ENCODE measurements at regions not wholly inside any gene's neighbourhood (a gene's known extent, or its start where the extent isn't known, plus 50 kb on each side); places are given as distances from the start of the nearest gene placed in this dataset.

DNA sequence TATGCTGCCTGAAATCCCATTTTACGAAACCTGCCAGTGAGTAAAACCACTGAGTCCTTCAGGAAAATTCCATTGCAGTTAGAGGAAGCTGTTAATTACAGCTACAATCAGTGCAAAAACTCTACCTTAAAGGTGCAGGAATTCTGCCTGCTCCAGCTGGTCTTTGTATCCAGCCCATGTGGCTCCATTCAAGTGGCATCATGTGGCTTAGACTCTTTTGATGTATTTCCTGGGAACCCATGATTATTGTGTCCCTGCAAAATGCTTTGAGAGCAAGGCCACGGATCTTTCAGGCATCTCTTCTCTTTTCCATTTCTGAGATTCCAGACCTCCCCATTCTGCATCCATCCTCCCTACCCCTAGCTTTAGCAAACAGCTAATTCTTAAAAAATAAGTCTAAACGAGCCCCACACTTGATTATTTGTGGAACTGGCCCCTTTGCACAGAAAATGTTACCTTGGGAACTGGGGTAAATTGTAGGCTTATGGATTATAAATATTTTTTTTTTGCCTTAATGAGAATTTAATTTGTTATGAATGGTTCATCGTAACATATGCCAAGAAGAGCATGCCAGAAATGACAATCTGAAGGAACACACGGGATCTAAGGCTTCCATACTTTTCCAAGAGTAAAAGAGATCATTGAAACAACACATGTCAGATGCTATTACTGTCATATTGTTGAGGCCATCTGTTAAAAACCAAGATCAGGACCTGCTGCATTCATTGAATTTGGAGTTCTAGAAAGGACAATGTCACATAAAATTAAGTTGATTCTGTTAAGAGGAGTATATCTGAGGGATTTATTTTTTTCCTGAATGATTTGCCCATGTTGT is 144.6 kb downstream of the TPH2 start:
- DNase-seq, result no peak
- no peak overlapping the region for H3K27ac Mint-ChIP-seq
- H3K27me3 Mint-ChIP-seq (ENCODE audit: low read depth, poor library complexity), result no peaks in the 10 kb centered on the region
- peaks cover 4% of the 10 kb centered on the region for H3K9me3 Mint-ChIP-seq
- H3K4me3 Mint-ChIP-seq, result no peak overlapping the region
- TF ChIP-seq, protein P1, sequence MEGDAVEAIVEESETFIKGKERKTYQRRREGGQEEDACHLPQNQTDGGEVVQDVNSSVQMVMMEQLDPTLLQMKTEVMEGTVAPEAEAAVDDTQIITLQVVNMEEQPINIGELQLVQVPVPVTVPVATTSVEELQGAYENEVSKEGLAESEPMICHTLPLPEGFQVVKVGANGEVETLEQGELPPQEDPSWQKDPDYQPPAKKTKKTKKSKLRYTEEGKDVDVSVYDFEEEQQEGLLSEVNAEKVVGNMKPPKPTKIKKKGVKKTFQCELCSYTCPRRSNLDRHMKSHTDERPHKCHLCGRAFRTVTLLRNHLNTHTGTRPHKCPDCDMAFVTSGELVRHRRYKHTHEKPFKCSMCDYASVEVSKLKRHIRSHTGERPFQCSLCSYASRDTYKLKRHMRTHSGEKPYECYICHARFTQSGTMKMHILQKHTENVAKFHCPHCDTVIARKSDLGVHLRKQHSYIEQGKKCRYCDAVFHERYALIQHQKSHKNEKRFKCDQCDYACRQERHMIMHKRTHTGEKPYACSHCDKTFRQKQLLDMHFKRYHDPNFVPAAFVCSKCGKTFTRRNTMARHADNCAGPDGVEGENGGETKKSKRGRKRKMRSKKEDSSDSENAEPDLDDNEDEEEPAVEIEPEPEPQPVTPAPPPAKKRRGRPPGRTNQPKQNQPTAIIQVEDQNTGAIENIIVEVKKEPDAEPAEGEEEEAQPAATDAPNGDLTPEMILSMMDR (IDR thresholded peaks at IDR 0.05), result no peak
- no peaks in the 10 kb centered on the region for H3K36me3 Mint-ChIP-seq (ENCODE audit: low read depth)
- H3K4me1 Mint-ChIP-seq, result peaks cover 16% of the 10 kb centered on the region

DNA sequence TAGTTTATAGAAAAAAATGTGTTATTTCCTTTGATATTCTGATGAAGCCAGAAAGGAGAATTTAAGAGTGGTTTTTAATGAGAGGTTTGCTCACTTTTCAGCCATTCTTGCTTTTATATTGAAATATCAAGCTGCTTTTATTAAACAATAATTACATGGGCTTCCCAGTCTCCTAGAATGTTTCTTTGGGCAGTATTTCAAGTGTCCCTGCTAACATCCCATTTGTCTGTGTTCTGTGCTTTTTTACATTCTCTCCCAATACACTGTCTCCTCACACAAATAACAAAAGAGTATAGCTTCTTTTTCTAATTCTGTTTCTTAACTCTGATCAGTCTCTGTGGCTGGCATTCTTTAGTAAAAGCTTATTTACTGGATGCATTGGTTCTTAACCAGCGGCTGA is 145.4 kb downstream of the TPH2 start:
- no peak overlapping the region for H3K4me3 Mint-ChIP-seq
- TF ChIP-seq, protein P1 (IDR thresholded peaks at IDR 0.05), result no peak
- H3K9me3 Mint-ChIP-seq, result peaks cover 4% of the 10 kb centered on the region
- H3K4me1 Mint-ChIP-seq, result peaks cover 16% of the 10 kb centered on the region
- no peak overlapping the region for H3K27ac Mint-ChIP-seq
- no peak for DNase-seq
- no peaks in the 10 kb centered on the region for H3K36me3 Mint-ChIP-seq (ENCODE audit: low read depth)
- H3K27me3 Mint-ChIP-seq (ENCODE audit: low read depth, poor library complexity), result no peaks in the 10 kb centered on the region

DNA sequence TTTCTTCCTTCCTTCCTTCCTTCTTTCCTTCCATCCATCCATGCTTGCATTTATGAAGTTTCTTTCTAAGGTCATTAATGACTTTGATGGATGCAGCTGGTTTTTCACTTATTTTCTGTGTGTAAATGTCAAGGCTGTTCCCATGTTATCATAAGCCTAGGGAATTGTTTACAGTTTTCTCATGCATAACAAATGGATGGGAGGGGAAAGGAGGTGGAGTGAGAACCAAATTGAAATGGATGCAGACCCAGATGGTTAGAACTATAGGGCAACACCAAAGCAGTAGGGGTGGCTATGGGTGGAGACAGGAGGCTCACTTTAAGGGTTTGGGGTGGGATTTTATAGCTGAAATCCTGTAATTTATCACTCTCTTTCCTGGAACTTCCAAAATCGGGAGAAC is 146.2 kb downstream of the TPH2 start:
- no peaks in the 10 kb centered on the region for H3K9me3 Mint-ChIP-seq
- peaks cover 16% of the 10 kb centered on the region for H3K4me1 Mint-ChIP-seq
- DNase-seq, result no peak
- H3K4me3 Mint-ChIP-seq, result no peak overlapping the region
- H3K27ac Mint-ChIP-seq, result peak overlapping the region; percentile 84
- H3K36me3 Mint-ChIP-seq (ENCODE audit: low read depth), result no peaks in the 10 kb centered on the region
- TF ChIP-seq, protein P1 (IDR thresholded peaks at IDR 0.05), result no peak
- no peaks in the 10 kb centered on the region for H3K27me3 Mint-ChIP-seq (ENCODE audit: low read depth, poor library complexity)

DNA sequence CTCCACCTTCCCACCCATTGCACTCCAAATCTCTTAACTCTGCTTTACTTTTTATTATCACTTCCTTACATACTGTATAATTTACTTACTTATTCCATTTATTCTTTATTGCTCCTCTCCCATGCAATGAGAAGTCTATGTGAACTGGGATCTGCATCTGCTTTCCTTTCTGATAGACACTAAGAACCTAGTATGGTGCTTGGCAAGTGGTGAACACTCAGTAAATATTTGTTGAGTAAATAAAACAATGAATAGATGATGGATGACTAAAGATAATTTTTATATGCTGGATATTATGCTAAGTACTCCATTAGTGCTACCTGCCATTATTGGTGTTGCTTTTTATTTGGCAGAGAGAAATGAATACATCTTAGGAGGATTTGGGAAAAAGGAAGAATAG is 151.0 kb downstream of the TPH2 start:
- Mint-ChIP-seq H3K4me1 (peaks cover 10% of the 10 kb centered on the region), H3K27me3 (ENCODE audit: low read depth, poor library complexity) (no peaks in the 10 kb centered on the region), H3K4me3 (no peak overlapping the region), H3K36me3 (ENCODE audit: low read depth) (peaks cover 5% of the 10 kb centered on the region), H3K9me3 (peaks cover 15% of the 10 kb centered on the region), H3K27ac (no peak overlapping the region)
- no peak for DNase-seq
- TF ChIP-seq, protein P1 (IDR thresholded peaks at IDR 0.05), result no peak

DNA sequence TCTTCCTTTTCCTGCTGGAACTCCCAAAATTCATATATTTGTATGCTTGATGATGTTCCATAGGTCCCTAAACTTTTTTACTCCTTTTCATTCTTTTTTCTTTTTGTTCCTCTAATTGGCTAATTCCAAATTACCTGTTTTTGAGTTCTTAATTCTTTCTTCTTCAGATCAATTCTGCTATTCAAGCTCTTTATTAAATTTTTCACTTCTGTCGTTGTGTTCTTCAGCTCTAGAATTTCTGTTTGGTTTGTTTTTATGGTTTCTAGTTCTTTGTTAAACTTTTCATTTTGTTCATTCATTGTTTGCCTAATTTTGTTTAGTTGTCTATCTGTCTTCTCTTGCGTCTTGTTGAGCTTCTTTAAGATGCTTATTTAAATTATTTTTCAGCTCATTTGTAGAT is 154.8 kb downstream of the TPH2 start:
- no peak overlapping the region for H3K27ac Mint-ChIP-seq
- H3K9me3 Mint-ChIP-seq, result peaks cover 15% of the 10 kb centered on the region
- DNase-seq, result no peak
- H3K4me3 Mint-ChIP-seq, result no peak overlapping the region
- H3K36me3 Mint-ChIP-seq (ENCODE audit: low read depth), result peaks cover 5% of the 10 kb centered on the region
- TF ChIP-seq, protein P1 (IDR thresholded peaks at IDR 0.05), result no peak
- no peaks in the 10 kb centered on the region for H3K4me1 Mint-ChIP-seq
- H3K27me3 Mint-ChIP-seq (ENCODE audit: low read depth, poor library complexity), result no peaks in the 10 kb centered on the region

DNA sequence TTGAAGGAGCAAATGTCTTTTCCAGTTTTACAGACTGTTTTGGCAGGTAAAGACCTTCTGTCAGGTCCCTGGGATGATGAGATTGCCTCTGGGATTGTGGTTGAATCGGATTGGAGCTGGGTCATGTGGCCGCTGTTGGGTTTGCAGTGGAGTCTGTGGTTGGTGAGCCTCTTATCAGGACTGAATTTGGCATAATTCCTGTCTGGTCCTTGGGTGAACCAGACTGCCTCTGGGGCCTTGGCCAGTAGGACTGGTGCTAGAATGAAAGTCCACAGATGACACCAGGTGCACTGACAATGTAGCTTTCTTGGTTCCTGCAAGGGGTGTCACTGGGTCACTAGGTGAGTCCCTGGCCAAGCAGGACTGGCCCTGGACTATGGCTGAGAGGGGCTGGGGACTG is 155.3 kb downstream of the TPH2 start:
- DNase-seq, result no peak
- no peak overlapping the region for H3K27ac Mint-ChIP-seq
- H3K4me3 Mint-ChIP-seq, result no peak overlapping the region
- H3K36me3 Mint-ChIP-seq (ENCODE audit: low read depth), result peaks cover 5% of the 10 kb centered on the region
- H3K9me3 Mint-ChIP-seq, result peaks cover 15% of the 10 kb centered on the region
- TF ChIP-seq, protein P1 (IDR thresholded peaks at IDR 0.05), result no peak
- no peaks in the 10 kb centered on the region for H3K27me3 Mint-ChIP-seq (ENCODE audit: low read depth, poor library complexity)
- H3K4me1 Mint-ChIP-seq, result no peaks in the 10 kb centered on the region
